ENCODE measurements at regions not wholly inside any gene's neighbourhood (a gene's known extent, or its start where the extent isn't known, plus 50 kb on each side); places are given as distances from the start of the nearest gene placed in this dataset.

- TF ChIP-seq REST (IDR thresholded peaks at IDR 0.05; ENCODE audit: unreplicated experiment), result no peak
- TF ChIP-seq JUNB (IDR thresholded peaks at IDR 0.05; ENCODE audit: unreplicated experiment), result no peak
- TF ChIP-seq EZH2 (IDR thresholded peaks at IDR 0.05; ENCODE audit: low read depth, unreplicated experiment), result no peak
- no peak for TF ChIP-seq ZNF114 (CRISPR knock-in tag; IDR thresholded peaks at IDR 0.05)
- no peak for TF ChIP-seq CREB1 (CRISPR knock-in tag; IDR thresholded peaks at IDR 0.05; ENCODE audit: low read depth)
- TF ChIP-seq CTCF (conservative IDR thresholded peaks at IDR 0.05; ENCODE audit: low read depth in 2 of 2), result no peak
- no peak for TF ChIP-seq POLR2AphosphoS5 (IDR thresholded peaks at IDR 0.05; ENCODE audit: low read depth)
- TF ChIP-seq, protein P1, sequence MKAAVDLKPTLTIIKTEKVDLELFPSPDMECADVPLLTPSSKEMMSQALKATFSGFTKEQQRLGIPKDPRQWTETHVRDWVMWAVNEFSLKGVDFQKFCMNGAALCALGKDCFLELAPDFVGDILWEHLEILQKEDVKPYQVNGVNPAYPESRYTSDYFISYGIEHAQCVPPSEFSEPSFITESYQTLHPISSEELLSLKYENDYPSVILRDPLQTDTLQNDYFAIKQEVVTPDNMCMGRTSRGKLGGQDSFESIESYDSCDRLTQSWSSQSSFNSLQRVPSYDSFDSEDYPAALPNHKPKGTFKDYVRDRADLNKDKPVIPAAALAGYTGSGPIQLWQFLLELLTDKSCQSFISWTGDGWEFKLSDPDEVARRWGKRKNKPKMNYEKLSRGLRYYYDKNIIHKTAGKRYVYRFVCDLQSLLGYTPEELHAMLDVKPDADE (IDR thresholded peaks at IDR 0.05), result no peak
- no peak for TF ChIP-seq EZH2phosphoT487 (IDR thresholded peaks at IDR 0.05; ENCODE audit: unreplicated experiment)
Measured at GRCh38 chr13:75049735-75050335, 432.1 kb downstream of the TBC1D4 start (continued).

DNA sequence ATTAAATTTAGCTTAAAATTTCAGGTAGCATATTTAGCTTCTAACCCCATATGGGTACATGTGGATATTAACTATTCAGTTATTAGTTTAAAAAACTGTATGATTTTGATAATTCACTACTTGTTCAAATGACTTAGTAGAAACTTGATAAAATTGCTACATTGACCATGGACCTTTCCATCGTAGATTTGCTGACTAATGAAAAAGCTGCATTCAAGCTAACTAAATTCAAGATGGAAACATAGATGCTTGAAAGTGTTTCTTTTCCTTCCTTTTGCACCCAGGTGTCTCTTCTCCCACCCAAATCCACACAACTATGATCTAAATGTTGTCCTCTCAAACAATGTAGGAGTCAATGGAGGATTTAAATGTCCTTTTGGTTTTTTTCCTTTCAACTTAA, 439.2 kb downstream of the TBC1D4 start:
- H3K4me1 ChIP-seq (ENCODE audit: insufficient read depth), result peaks cover 4% of the 10 kb centered on the region; the same call in 1 of the 2 replicates
- H3K36me3 ChIP-seq (ENCODE audit: insufficient read depth), result no peaks in the 10 kb centered on the region
- no peak overlapping the region for H3K27ac ChIP-seq (ENCODE audit: low read depth)
- no peak for ATAC-seq
- Mint-ChIP-seq H3K4me3 (no peak overlapping the region), H3K4me1 (peaks cover 4% of the 10 kb centered on the region; the same call in 2 of the 3 replicates), H3K9me3 (no peaks in the 10 kb centered on the region), H3K27ac (no peak overlapping the region), H3K27me3 (ENCODE audit: insufficient read depth, low read depth, poor library complexity) (peaks cover 2% of the 10 kb centered on the region), H3K36me3 (ENCODE audit: low read depth) (no peaks in the 10 kb centered on the region)
- H3K79me2 ChIP-seq (replicated peaks; ENCODE audit: insufficient read depth), result no peaks in the 10 kb centered on the region
- no peak overlapping the region for H3K4me3 ChIP-seq
- H4K20me1 ChIP-seq (replicated peaks; ENCODE audit: insufficient read depth), result no peaks in the 10 kb centered on the region
- no peak overlapping the region for H2AFZ ChIP-seq
- no peaks in the 10 kb centered on the region for H3K27me3 ChIP-seq (ENCODE audit: insufficient read depth)
- H3F3A ChIP-seq (replicated peaks; ENCODE audit: low read depth), result no peaks in the 10 kb centered on the region
- no peaks in the 10 kb centered on the region for H3K9me2 ChIP-seq (ENCODE audit: insufficient read depth)
- H3K4me2 ChIP-seq, result no peak overlapping the region
- DNase-seq (ENCODE audit: low spot score), result no peak
- no peak for TF ChIP-seq ZNF114 (CRISPR knock-in tag; IDR thresholded peaks at IDR 0.05)
- TF ChIP-seq CTCF (conservative IDR thresholded peaks at IDR 0.05; ENCODE audit: low read depth in 2 of 2), result no peak
- no peak for TF ChIP-seq ZNF462 (CRISPR knock-in tag; IDR thresholded peaks at IDR 0.05)
